HUES64 (cell line): ENCODE measurements at regions not wholly inside any gene's neighbourhood (a gene's known extent, or its start where the extent isn't known, plus 50 kb on each side); places are given as distances from the start of the nearest gene placed in this dataset.

Source experiments
- H3K27ac ChIP-seq: 2 replicates; pipeline ENCODE4 v1.7.0; 2013; ENCODE audit warnings: low read depth, low read length, inconsistent platforms
- H3K27me3 ChIP-seq: 2 replicates; pipeline ENCODE4 v1.6.1; 2013; ENCODE audit warnings: mild to moderate bottlenecking, low read length; ENCODE audit not compliant: insufficient read depth
- H3K36me3 ChIP-seq: 2 replicates; pipeline ENCODE4 v1.6.1; 2013; ENCODE audit warnings: mild to moderate bottlenecking, low read length; ENCODE audit not compliant: insufficient read depth
- H3K4me1 ChIP-seq: 2 replicates; pipeline ENCODE4 v1.6.1; 2013; ENCODE audit warnings: mild to moderate bottlenecking, low read length, moderate library complexity; ENCODE audit not compliant: insufficient read depth
- H3K4me3 ChIP-seq: 2 replicates; pipeline ENCODE4 v1.5.1; 2013; ENCODE audit warnings: mild to moderate bottlenecking, low read length, moderate library complexity
- H3K9ac ChIP-seq: 2 replicates; pipeline ENCODE4 v1.6.1; 2013; ENCODE audit warnings: mild to moderate bottlenecking, low read depth, low read length
- H3K9me3 ChIP-seq: 2 replicates; pipeline ENCODE4 v1.6.1; 2013; ENCODE audit warnings: low read depth, low read length; ENCODE audit not compliant: insufficient read depth
- WGBS: fragments of 150-250, 120-280 bp; methylation state at CpG from one replicate; pipeline ENCODE4 v1.1.7; 2013; ENCODE audit warnings: missing lambda C conversion rate; 5-methylcytosine and 5-hydroxymethylcytosine counted together

- no peak overlapping the region for H3K27ac ChIP-seq
- no peaks in the 10 kb centered on the region for H3K36me3 ChIP-seq
- H3K27me3 ChIP-seq: no peaks in the 10 kb centered on the region
- no peak overlapping the region for H3K4me3 ChIP-seq
- no peak overlapping the region for H3K9ac ChIP-seq
- 92% methylated on average over 2 of the region's 2 CpGs for WGBS
- H3K4me1 ChIP-seq: peaks cover 37% of the 10 kb centered on the region; the same call in 1 of the 2 replicates
- no peaks in the 10 kb centered on the region for H3K9me3 ChIP-seq
Observed at GRCh38 chr10:29064680-29065079, 224.2 kb upstream of the LYZL1 start.

GRCh38 chr10:29067161-29067560, 221.7 kb upstream of the LYZL1 start:
- Histone ChIP-seq H3K9ac (no peak overlapping the region), H3K36me3 (no peaks in the 10 kb centered on the region), H3K4me1 (peaks cover 41% of the 10 kb centered on the region; the same call in 1 of the 2 replicates), H3K27me3 (no peaks in the 10 kb centered on the region), H3K4me3 (no peak overlapping the region), H3K27ac (no peak overlapping the region), H3K9me3 (no peaks in the 10 kb centered on the region)
- 53% methylated on average over 3 of the region's 3 CpGs for WGBS

GRCh38 chr10:29067628-29068027, 221.2 kb upstream of the LYZL1 start:
- peaks cover 41% of the 10 kb centered on the region; the same call in 1 of the 2 replicates for H3K4me1 ChIP-seq
- no peaks in the 10 kb centered on the region for H3K9me3 ChIP-seq
- H3K27ac ChIP-seq: no peak overlapping the region
- no peaks in the 10 kb centered on the region for H3K27me3 ChIP-seq
- no peak overlapping the region for H3K4me3 ChIP-seq
- H3K9ac ChIP-seq: no peak overlapping the region
- WGBS: 94% methylated on average over 3 of the region's 3 CpGs
- H3K36me3 ChIP-seq: no peaks in the 10 kb centered on the region

- no peaks in the 10 kb centered on the region for H3K9me3 ChIP-seq
- no peaks in the 10 kb centered on the region for H3K27me3 ChIP-seq
- no peak overlapping the region for H3K9ac ChIP-seq
- H3K36me3 ChIP-seq: no peaks in the 10 kb centered on the region
- H3K27ac ChIP-seq: peak overlapping the region; percentile 59; the same call in 1 of the 2 replicates
- 62% methylated on average over 1 of the region's 1 CpG for WGBS
- H3K4me1 ChIP-seq: peaks cover 41% of the 10 kb centered on the region; the same call in 1 of the 2 replicates
- no peak overlapping the region for H3K4me3 ChIP-seq
Observed at GRCh38 chr10:29068302-29068701, 220.6 kb upstream of the LYZL1 start.

- Histone ChIP-seq H3K4me3 (no peak overlapping the region), H3K9me3 (no peaks in the 10 kb centered on the region), H3K9ac (no peak overlapping the region), H3K27me3 (no peaks in the 10 kb centered on the region), H3K36me3 (no peaks in the 10 kb centered on the region), H3K4me1 (peaks cover 39% of the 10 kb centered on the region; the same call in 1 of the 2 replicates), H3K27ac (peak overlapping the region; percentile 59; the same call in 1 of the 2 replicates)
- WGBS: 47% methylated on average over 4 of the region's 6 CpGs
Observed at GRCh38 chr10:29068966-29069365, 219.9 kb upstream of the LYZL1 start.

GRCh38 chr10:29069941-29070340, 218.9 kb upstream of the LYZL1 start:
- Histone ChIP-seq H3K36me3 (no peaks in the 10 kb centered on the region), H3K9ac (no peak overlapping the region), H3K9me3 (no peaks in the 10 kb centered on the region), H3K27me3 (no peaks in the 10 kb centered on the region), H3K4me1 (peaks cover 31% of the 10 kb centered on the region; the same call in 1 of the 2 replicates), H3K27ac (peak overlapping the region; percentile 23; the same call in 1 of the 2 replicates), H3K4me3 (no peak overlapping the region)
- 84% methylated on average over 4 of the region's 4 CpGs for WGBS

GRCh38 chr10:29078919-29079318, 210.0 kb upstream of the LYZL1 start:
- Histone ChIP-seq H3K36me3 (no peaks in the 10 kb centered on the region), H3K4me3 (no peak overlapping the region), H3K27me3 (no peaks in the 10 kb centered on the region), H3K9me3 (no peaks in the 10 kb centered on the region; the same call in 1 of the 2 replicates), H3K4me1 (peaks cover 11% of the 10 kb centered on the region), H3K9ac (no peak overlapping the region), H3K27ac (no peak overlapping the region)
- WGBS: 52% methylated on average over 2 of the region's 4 CpGs

- 94% methylated on average over 5 of the region's 5 CpGs for WGBS
Observed at GRCh38 chr10:29081231-29081630, 207.6 kb upstream of the LYZL1 start.

GRCh38 chr10:29081951-29082685, 206.8 kb upstream of the LYZL1 start:
- WGBS: 93% methylated on average over 13 of the region's 13 CpGs
- no peak overlapping the region for H3K9ac ChIP-seq
- peaks cover 11% of the 10 kb centered on the region for H3K4me1 ChIP-seq
- no peak overlapping the region for H3K27ac ChIP-seq
- H3K9me3 ChIP-seq: no peaks in the 10 kb centered on the region; the same call in 1 of the 2 replicates
- no peaks in the 10 kb centered on the region for H3K27me3 ChIP-seq
- H3K36me3 ChIP-seq: no peaks in the 10 kb centered on the region
- no peak overlapping the region for H3K4me3 ChIP-seq

More at GRCh38 chr10:29081231-29081630, 207.6 kb upstream of the LYZL1 start:
- Histone ChIP-seq H3K4me3 (no peak overlapping the region), H3K36me3 (no peaks in the 10 kb centered on the region), H3K9me3 (no peaks in the 10 kb centered on the region; the same call in 1 of the 2 replicates), H3K27me3 (no peaks in the 10 kb centered on the region), H3K4me1 (peaks cover 11% of the 10 kb centered on the region), H3K9ac (no peak overlapping the region), H3K27ac (no peak overlapping the region)

GRCh38 chr10:29083096-29083495, 205.8 kb upstream of the LYZL1 start:
- peaks cover 11% of the 10 kb centered on the region for H3K4me1 ChIP-seq
- 95% methylated on average over 6 of the region's 6 CpGs for WGBS
- H3K9ac ChIP-seq: no peak overlapping the region
- H3K27me3 ChIP-seq: no peaks in the 10 kb centered on the region
- H3K9me3 ChIP-seq: no peaks in the 10 kb centered on the region; the same call in 1 of the 2 replicates
- H3K27ac ChIP-seq: no peak overlapping the region
- H3K36me3 ChIP-seq: no peaks in the 10 kb centered on the region
- H3K4me3 ChIP-seq: no peak overlapping the region

GRCh38 chr10:29084681-29085307, 204.1 kb upstream of the LYZL1 start:
- H3K4me1 ChIP-seq: no peaks in the 10 kb centered on the region
- 95% methylated on average over 8 of the region's 8 CpGs for WGBS
- no peaks in the 10 kb centered on the region; the same call in 1 of the 2 replicates for H3K9me3 ChIP-seq
- H3K36me3 ChIP-seq: no peaks in the 10 kb centered on the region
- no peaks in the 10 kb centered on the region for H3K27me3 ChIP-seq
- no peak overlapping the region for H3K4me3 ChIP-seq
- H3K9ac ChIP-seq: no peak overlapping the region
- no peak overlapping the region for H3K27ac ChIP-seq
